Neutrophil (primary cell): ENCODE measurements at regions not wholly inside any gene's neighbourhood (a gene's known extent, or its start where the extent isn't known, plus 50 kb on each side); places are given as distances from the start of the nearest gene placed in this dataset.

ENCODE experiments used
- H3K27ac ChIP-seq: fragments of 200-600 bp; sonication (generic); 2 replicates; pipeline ENCODE4 v1.5.1; 2016; ENCODE audit warnings: mild to moderate bottlenecking, moderate library complexity
- H3K27me3 ChIP-seq: fragments of 200-600 bp; sonication (generic); 2 replicates; pipeline ENCODE4 v1.6.0; 2016; ENCODE audit warnings: mild to moderate bottlenecking
- H3K36me3 ChIP-seq: fragments of 200-600 bp; sonication (generic); 2 replicates; pipeline ENCODE4 v1.5.1; 2017
- H3K4me1 ChIP-seq, 2 experiments: fragments of 200-600 bp in 1 of 2; sonication (generic) in 1 of 2; 1 replicate in 1 of 2; 2 replicates in 1 of 2; pipeline versions ENCODE4 v1.5.1 to v1.6.1; 2013 to 2016; ENCODE audit warnings: low read depth in 1 of 2, low read length in 1 of 2, mild to moderate bottlenecking in 1 of 2, moderate library complexity in 1 of 2; ENCODE audit not compliant: control insufficient read depth in 1 of 2, insufficient read depth in 1 of 2
- H3K4me3 ChIP-seq, 2 experiments: fragments of 200-600 bp in 1 of 2; sonication (generic) in 1 of 2; 1 replicate in 1 of 2; 2 replicates in 1 of 2; pipeline ENCODE4 v1.5.1; 2013 to 2016; ENCODE audit warnings: low read depth in 1 of 2, low read length in 1 of 2, mild to moderate bottlenecking in 1 of 2, moderate library complexity in 1 of 2
- H3K9me3 ChIP-seq: fragments of 200-600 bp; sonication (generic); 2 replicates; pipeline ENCODE4 v1.5.1; 2016
- CTCF ChIP-seq: fragments of 200-600 bp; sonication (generic); IDR thresholded peaks from 2 replicates; pipeline ENCODE4 v1.5.1; 2016; ENCODE audit warnings: antibody characterized with exemption

DNA sequence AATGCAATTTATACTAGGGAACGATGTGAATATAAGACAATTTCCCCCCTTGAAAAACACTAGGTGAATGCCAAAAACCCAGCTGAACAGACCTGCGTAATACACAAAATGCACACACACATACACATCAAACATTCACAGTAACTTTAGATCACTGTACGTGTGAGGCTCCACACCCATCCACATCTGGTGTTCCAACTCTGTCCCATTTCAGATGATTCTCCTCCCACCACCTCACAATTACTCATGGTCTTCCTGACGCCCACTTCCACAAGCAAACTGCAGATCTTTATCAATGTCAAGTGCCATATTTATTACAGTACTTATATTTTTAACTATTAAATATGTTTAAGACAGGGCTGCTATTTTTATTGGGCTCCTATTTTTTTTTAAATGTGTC, 57.8 kb upstream of the TENM4 start:
- Histone ChIP-seq H3K4me3 (no peak overlapping the region), H3K27me3 (no peaks in the 10 kb centered on the region), H3K4me1 (no peaks in the 10 kb centered on the region), H3K36me3 (no peaks in the 10 kb centered on the region), H3K27ac (no peak overlapping the region), H3K9me3 (no peaks in the 10 kb centered on the region)
- TF ChIP-seq CTCF, result no peak

DNA sequence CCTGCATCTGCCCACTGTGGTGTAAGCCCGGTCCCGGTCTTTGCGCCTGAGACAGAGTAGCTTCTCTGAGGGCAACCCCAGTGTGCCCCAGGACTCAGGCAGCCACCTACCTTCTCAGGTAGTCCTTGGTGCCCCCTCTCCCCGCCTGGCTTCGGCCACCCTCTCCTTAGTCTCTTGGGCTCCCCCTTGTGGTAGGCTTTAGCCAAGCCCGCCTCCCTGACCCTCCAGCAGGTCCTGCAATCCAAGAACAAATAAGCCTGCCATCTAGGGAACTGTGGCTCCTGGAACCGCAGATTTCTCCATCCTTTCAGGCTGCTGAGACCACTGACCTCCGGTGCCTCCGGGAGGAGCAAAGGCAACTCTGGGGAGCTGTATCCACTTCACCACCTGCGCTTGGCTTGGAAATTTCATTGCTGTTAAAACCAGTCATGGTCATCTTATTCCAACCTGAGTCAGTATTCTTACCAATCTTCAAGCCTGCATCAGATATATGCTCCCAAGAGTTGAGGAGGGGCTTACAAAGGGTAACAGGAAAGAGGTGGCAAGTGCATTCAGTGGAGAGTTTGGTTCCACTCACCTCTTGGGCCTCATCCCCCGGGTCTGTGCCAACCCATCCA, 52.8 kb upstream of the TENM4 start:
- no peak overlapping the region for H3K27ac ChIP-seq
- H3K4me1 ChIP-seq, result no peaks in the 10 kb centered on the region
- H3K4me3 ChIP-seq, result no peak overlapping the region
- no peaks in the 10 kb centered on the region for H3K9me3 ChIP-seq
- H3K27me3 ChIP-seq, result no peaks in the 10 kb centered on the region
- H3K36me3 ChIP-seq, result no peaks in the 10 kb centered on the region
- TF ChIP-seq CTCF, result no peak

- H3K27me3 ChIP-seq, result no peaks in the 10 kb centered on the region
- TF ChIP-seq CTCF, result no peak
- H3K9me3 ChIP-seq, result no peaks in the 10 kb centered on the region
- no peak overlapping the region for H3K27ac ChIP-seq
- no peak overlapping the region for H3K4me3 ChIP-seq
- H3K4me1 ChIP-seq, result no peaks in the 10 kb centered on the region
- no peaks in the 10 kb centered on the region for H3K36me3 ChIP-seq
Measured at GRCh38 chr11:79492008-79492407, 51.2 kb upstream of the TENM4 start.
